Kidney (tissue), 13 donors: ENCODE measurements at regions not wholly inside any gene's neighbourhood (a gene's known extent, or its start where the extent isn't known, plus 50 kb on each side); places are given as distances from the start of the nearest gene placed in this dataset.

Source experiments
- DNase-seq, 5 donors: peaks; one replicate each; pipeline ENCODE4 v3.0.0-alpha.2; 2013 to 2020
- FAIRE-seq: peaks from 2 replicates; lab custom pipeline; 2012; peaks lifted over from hg19 to GRCh38; lab: Jason Lieb, UNC
- H3K27ac ChIP-seq, 2 donors: one replicate each; pipeline ENCODE4 v1.7.0; 2013; ENCODE audit warnings: low read depth in 2 of 2, low read length in 2 of 2, inconsistent platforms in 1 of 2
- H3K27me3 ChIP-seq: one replicate; pipeline ENCODE4 v1.7.1; 2013; ENCODE audit warnings: low read length, inconsistent platforms; ENCODE audit not compliant: control insufficient read depth, insufficient read depth
- H3K36me3 ChIP-seq, 3 donors: one replicate each; pipeline versions ENCODE4 v1.7.0 to v1.7.1; 2013; ENCODE audit warnings: low read length in 3 of 3, control low read depth in 1 of 3, inconsistent platforms in 1 of 3; ENCODE audit not compliant: insufficient read depth in 3 of 3, control insufficient read depth in 2 of 3
- H3K4me1 ChIP-seq, 3 donors: one replicate each; pipeline versions ENCODE4 v1.7.0 to v1.7.1; 2013; ENCODE audit warnings: low read length in 3 of 3, inconsistent platforms in 1 of 3, low read depth in 1 of 3; ENCODE audit not compliant: control insufficient read depth in 2 of 3, insufficient read depth in 2 of 3
- H3K4me3 ChIP-seq, 3 donors: one replicate each; pipeline versions ENCODE4 v1.7.0 to v1.8.1; 2013; ENCODE audit warnings: low read length in 3 of 3, control low read depth in 1 of 3, inconsistent platforms in 1 of 3
- H3K9ac ChIP-seq, 3 donors: one replicate each; pipeline versions ENCODE4 v1.7.0 to v1.7.1; 2013; ENCODE audit warnings: low read length in 3 of 3, control low read depth in 1 of 3, inconsistent platforms in 1 of 3
- H3K9me3 ChIP-seq, 3 donors: one replicate each; pipeline versions ENCODE4 v1.7.0 to v1.7.1; 2013; ENCODE audit warnings: low read length in 3 of 3, control low read depth in 1 of 3, inconsistent platforms in 1 of 3; ENCODE audit not compliant: control insufficient read depth in 2 of 3, insufficient read depth in 1 of 3
- CTCF ChIP-seq: IDR thresholded peaks from 3 replicates; pipeline ENCODE4 v1.5.1; 2012; ENCODE audit warnings: mild to moderate bottlenecking, moderate library complexity, borderline replicate concordance; ENCODE audit not compliant: insufficient read depth; ENCODE audit errors: extremely low read depth
- intact Hi-C: fragments of 100-400 bp; cut with DNase I; formaldehyde crosslinking; loops from one replicate; pipeline ENCODE4 v1.11.1; 2022
- donor health status: control.
- donor health status: control.
- donor health status: control.
- donor health status: control.
- donor health status: control.
- donor health status: DM: yes; HTN: yes; CAD: no.
- donor health status: Normal renal cell carcinoma (clear cell type).

- H3K9me3 ChIP-seq, result no peaks in the 10 kb centered on the region
- H3K4me3 ChIP-seq, result no peak overlapping the region
- H3K4me1 ChIP-seq, result no peaks in the 10 kb centered on the region
- H3K27ac ChIP-seq, result no peak overlapping the region
- intact Hi-C loops, result no loop called here
- H3K27me3 ChIP-seq, result no peaks in the 10 kb centered on the region
- no peak overlapping the region for H3K9ac ChIP-seq
- DNase-seq (no peak), FAIRE-seq (no peak)
- H3K36me3 ChIP-seq, result no peaks in the 10 kb centered on the region
- no peak for TF ChIP-seq CTCF
Observed at GRCh38 chr9:3758816-3759576, 233.2 kb upstream of the RFX3 start.

- no peak for DNase-seq
- no peaks in the 10 kb centered on the region for H3K27me3 ChIP-seq
- no peak for TF ChIP-seq CTCF
- no peaks in the 10 kb centered on the region for H3K36me3 ChIP-seq
- FAIRE-seq, result no peak
- peaks cover 0 to 13% (median 6%) of the 10 kb centered on the region in 3 donors for H3K4me1 ChIP-seq
- intact Hi-C loops, result no loop called here
- no peak overlapping the region for H3K9ac ChIP-seq
- H3K9me3 ChIP-seq, result no peaks in the 10 kb centered on the region
- no peak overlapping the region for H3K4me3 ChIP-seq
- no peak overlapping the region for H3K27ac ChIP-seq
Observed at GRCh38 chr9:3756071-3756470, 230.3 kb upstream of the RFX3 start.

GRCh38 chr9:3751125-3751758 lies 225.4 kb upstream of the RFX3 start:
- no peaks in the 10 kb centered on the region for H3K9me3 ChIP-seq
- no peak for TF ChIP-seq CTCF
- intact Hi-C loops, result no loop called here
- H3K27ac ChIP-seq, result peak overlapping the region; percentile 72 to 88
- H3K4me3 ChIP-seq, result no peak overlapping the region
- DNase-seq (peak in 2 of 5 donors; percentile 35 to 54), FAIRE-seq (peak; percentile 63)
- H3K4me1 ChIP-seq, result peaks cover 0 to 23% (median 11%) of the 10 kb centered on the region in 3 donors
- H3K36me3 ChIP-seq, result no peaks in the 10 kb centered on the region
- H3K9ac ChIP-seq, result no peak overlapping the region
- no peaks in the 10 kb centered on the region for H3K27me3 ChIP-seq
